H1 (cell line): ENCODE measurements at regions not wholly inside any gene's neighbourhood (a gene's known extent, or its start where the extent isn't known, plus 50 kb on each side); places are given as distances from the start of the nearest gene placed in this dataset.
"Not testable (repeated sequence)": the region's sequence is repeated elsewhere in the genome, so short reads cannot be mapped to it uniquely, and the experiment has no call there.

Experiments
- CTCF ChIA-PET: fragments of 300-600 bp; sonication (Branson Sonifier 250); formaldehyde crosslinking; loops from one replicate; lab custom pipeline; 2021; ENCODE audit not compliant: partially characterized antibody; lab: Charles Lee
- POLR2A ChIA-PET: fragments of 300-600 bp; sonication (Branson Sonifier 250); formaldehyde crosslinking; loops from one replicate; lab custom pipeline; 2021; ENCODE audit warnings: inconsistent platforms; ENCODE audit not compliant: partially characterized antibody; lab: Charles Lee
- DNase-seq, 2 experiments: peaks; one replicate each; pipeline versions ENCODE4 v3.0.0 to v3.0.0-alpha.2; 2010 to 2022; ENCODE audit warnings: low spot score in 2 of 2, low read depth in 1 of 2, mixed read lengths in 1 of 2
- FAIRE-seq: peaks from 2 replicates; lab custom pipeline; 2011; peaks lifted over from hg19 to GRCh38; lab: Jason Lieb, UNC
- H2AFZ ChIP-seq: 2 replicates; pipeline ENCODE4 v1.8.1; 2012; ENCODE audit warnings: low read length, inconsistent platforms
- H2AK5ac ChIP-seq: 2 replicates; pipeline ENCODE4 v1.6.1; 2013; ENCODE audit warnings: low read depth, low read length
- H2BK120ac ChIP-seq: replicated peaks from 2 replicates; pipeline ENCODE3; 2013; ENCODE audit warnings: low read depth, low read length, inconsistent platforms
- H2BK12ac ChIP-seq: 2 replicates; pipeline ENCODE4 v1.6.1; 2013; ENCODE audit warnings: low read depth, low read length
- H2BK15ac ChIP-seq: 2 replicates; pipeline ENCODE4 v1.6.1; 2013; ENCODE audit warnings: low read length
- H2BK20ac ChIP-seq: 2 replicates; pipeline ENCODE4 v1.6.1; 2013; ENCODE audit warnings: low read length
- H2BK5ac ChIP-seq: 2 replicates; pipeline ENCODE4 v1.6.1; 2013; ENCODE audit warnings: low read depth, low read length
- H3K14ac ChIP-seq: 2 replicates; pipeline ENCODE4 v1.6.1; 2013; ENCODE audit warnings: inconsistent platforms; ENCODE audit not compliant: insufficient read length
- H3K18ac ChIP-seq: 2 replicates; pipeline ENCODE4 v1.6.1; 2013; ENCODE audit warnings: low read length; ENCODE audit errors: extremely low read depth
- H3K23ac ChIP-seq: 2 replicates; pipeline ENCODE4 v1.6.1; 2013; ENCODE audit warnings: inconsistent platforms; ENCODE audit not compliant: insufficient read length
- H3K23me2 ChIP-seq: 2 replicates; pipeline ENCODE4 v1.6.1; 2013; ENCODE audit warnings: low read depth, low read length
- H3K27ac ChIP-seq: 2 replicates; pipeline ENCODE4 v1.6.1; 2011; ENCODE audit warnings: low read depth, low read length, inconsistent platforms
- H3K27me3 ChIP-seq, 4 experiments: replicated peaks in 1 of 4; 1 replicate in 1 of 4; 2 replicates in 3 of 4; pipeline versions ENCODE4 v1.6.1 to v1.8.1; 2011 to 2013; ENCODE audit warnings: low read length in 3 of 4, mild to moderate bottlenecking in 3 of 4, inconsistent platforms in 2 of 4, mixed read lengths in 2 of 4, moderate library complexity in 1 of 4; ENCODE audit not compliant: control insufficient read depth in 3 of 4, insufficient read depth in 3 of 4; ENCODE audit errors: extremely low read depth in 1 of 4
- H3K36me3 ChIP-seq, 4 experiments: 2 replicates each; pipeline versions ENCODE4 v1.6.1 to v1.8.1; 2011 to 2013; ENCODE audit warnings: mild to moderate bottlenecking in 4 of 4, low read length in 3 of 4, moderate library complexity in 2 of 4, control low read depth in 1 of 4, inconsistent platforms in 1 of 4; ENCODE audit not compliant: insufficient read depth in 4 of 4, control insufficient read depth in 2 of 4
- H3K4ac ChIP-seq: replicated peaks from 2 replicates; pipeline ENCODE3; 2013; ENCODE audit warnings: low read length, low read depth, mixed read lengths, inconsistent platforms; ENCODE audit not compliant: insufficient read length
- H3K4me1 ChIP-seq, 4 experiments: replicated peaks in 1 of 4; 1 replicate in 1 of 4; 2 replicates in 3 of 4; pipeline versions ENCODE4 v1.6.1 to v1.8.1; 2011 to 2013; ENCODE audit warnings: low read length in 3 of 4, inconsistent platforms in 2 of 4, mixed read lengths in 1 of 4; ENCODE audit not compliant: insufficient read depth in 4 of 4, control insufficient read depth in 3 of 4
- H3K4me2 ChIP-seq, 2 experiments: 2 replicates each; pipeline versions ENCODE4 v1.6.1 to v1.8.1; 2011 to 2013; ENCODE audit warnings: low read depth in 2 of 2, low read length in 2 of 2, control low read depth in 1 of 2, inconsistent platforms in 1 of 2, mild to moderate bottlenecking in 1 of 2; ENCODE audit not compliant: insufficient read depth in 1 of 2
- H3K4me3 ChIP-seq, 4 experiments: fragments of 200-600, 300-600 bp in 1 of 4; sonication (generic), shearing (Covaris generic), sonication (Bioruptor Twin) in 1 of 4; 2 replicates each; pipeline versions ENCODE4 v1.5.1 to v1.8.1; 2011 to 2016; ENCODE audit warnings: low read length in 4 of 4, low read depth in 3 of 4, control low read depth in 2 of 4, inconsistent platforms in 2 of 4, mild to moderate bottlenecking in 2 of 4, mixed read lengths in 1 of 4, moderate library complexity in 1 of 4; ENCODE audit not compliant: insufficient read depth in 2 of 4; ENCODE audit errors: extremely low read depth in 1 of 4
- H3K56ac ChIP-seq: replicated peaks from 2 replicates; pipeline ENCODE3; 2013; ENCODE audit warnings: low read depth, mild to moderate bottlenecking, mixed read lengths, low read length, inconsistent platforms; ENCODE audit not compliant: insufficient read length
- H3K79me1 ChIP-seq: 2 replicates; pipeline ENCODE4 v1.6.1; 2013; ENCODE audit warnings: low read depth, low read length, control low read depth
- H3K79me2 ChIP-seq, 2 experiments: 2 replicates each; pipeline versions ENCODE4 v1.6.1 to v1.8.1; 2012 to 2013; ENCODE audit warnings: low read length in 2 of 2, mild to moderate bottlenecking in 2 of 2, inconsistent platforms in 1 of 2; ENCODE audit not compliant: insufficient read depth in 2 of 2, control insufficient read depth in 1 of 2
- H3K9ac ChIP-seq, 4 experiments: replicated peaks in 1 of 4; 1 replicate in 1 of 4; 2 replicates in 3 of 4; pipeline versions ENCODE4 v1.6.1 to v1.8.1; 2011 to 2013; ENCODE audit warnings: low read depth in 3 of 4, low read length in 3 of 4, control low read depth in 2 of 4, mild to moderate bottlenecking in 2 of 4, moderate library complexity in 2 of 4, inconsistent platforms in 1 of 4; ENCODE audit errors: extremely low read depth in 1 of 4
- H3K9me3 ChIP-seq, 2 experiments: 2 replicates each; pipeline versions ENCODE4 v1.6.1 to v1.8.1; 2012 to 2013; ENCODE audit warnings: mild to moderate bottlenecking in 2 of 2, moderate library complexity in 2 of 2, control low read depth in 1 of 2, inconsistent platforms in 1 of 2, low read depth in 1 of 2, low read length in 1 of 2, mixed read lengths in 1 of 2; ENCODE audit not compliant: insufficient read depth in 2 of 2
- H4K20me1 ChIP-seq, 2 experiments: replicated peaks in 1 of 2; 2 replicates each; pipeline versions ENCODE3 to v1.8.1; 2011 to 2013; ENCODE audit warnings: inconsistent platforms in 2 of 2, low read length in 2 of 2, mild to moderate bottlenecking in 1 of 2; ENCODE audit not compliant: insufficient read depth in 2 of 2, control insufficient read depth in 1 of 2
- H4K5ac ChIP-seq: 2 replicates; pipeline ENCODE4 v1.6.1; 2013; ENCODE audit warnings: low read length, low read depth, mixed read lengths, inconsistent platforms; ENCODE audit not compliant: insufficient read length
- H4K8ac ChIP-seq: 2 replicates; pipeline ENCODE4 v1.8.0; 2013; ENCODE audit warnings: mild to moderate bottlenecking, moderate library complexity, low read length, inconsistent platforms; ENCODE audit not compliant: insufficient read depth; ENCODE audit errors: extremely low read depth
- H4K91ac ChIP-seq: replicated peaks from 2 replicates; pipeline ENCODE3; 2013; ENCODE audit warnings: low read length, mixed read lengths, inconsistent platforms; ENCODE audit not compliant: insufficient read length
- WGBS, 2 experiments: shearing (Covaris generic) in 1 of 2; methylation state at CpG; one replicate each; pipeline versions ENCODE4 v1.1.6 to v1.1.7; 2013 to 2015; ENCODE audit warnings: low lambda C conversion rate in 2 of 2, mixed read lengths in 2 of 2, inconsistent platforms in 1 of 2, low coverage in 1 of 2, missing lambda C conversion rate in 1 of 2; ENCODE audit not compliant: insufficient replicate concordance in 2 of 2, insufficient coverage in 1 of 2, insufficient read length in 1 of 2; ENCODE audit errors: extremely low coverage in 1 of 2, missing lambda C conversion rate in 1 of 2; 5-methylcytosine and 5-hydroxymethylcytosine counted together

DNA sequence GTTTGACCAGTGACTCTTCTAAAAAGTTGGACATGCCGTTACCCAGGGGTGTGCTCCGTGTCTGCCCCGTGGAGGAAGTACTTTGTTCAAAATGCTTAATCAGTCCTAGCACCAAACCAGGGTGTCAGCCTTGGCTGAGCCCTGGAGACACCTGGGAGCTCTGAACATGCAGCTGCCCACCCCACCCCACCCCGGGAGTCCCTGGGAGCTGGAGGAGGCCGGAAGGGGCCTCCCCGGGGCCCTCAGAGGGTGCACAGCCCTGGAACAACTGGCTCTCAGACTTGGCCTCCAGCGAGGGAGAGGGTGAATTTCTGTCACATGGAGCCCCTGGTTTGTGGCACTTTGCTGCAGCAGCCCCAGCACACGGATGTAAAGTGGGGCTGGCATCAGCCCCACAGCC, 152.1 kb downstream of the LAT start:
- POLR2A ChIA-PET, FAIRE-seq: not testable (repeated sequence)

DNA sequence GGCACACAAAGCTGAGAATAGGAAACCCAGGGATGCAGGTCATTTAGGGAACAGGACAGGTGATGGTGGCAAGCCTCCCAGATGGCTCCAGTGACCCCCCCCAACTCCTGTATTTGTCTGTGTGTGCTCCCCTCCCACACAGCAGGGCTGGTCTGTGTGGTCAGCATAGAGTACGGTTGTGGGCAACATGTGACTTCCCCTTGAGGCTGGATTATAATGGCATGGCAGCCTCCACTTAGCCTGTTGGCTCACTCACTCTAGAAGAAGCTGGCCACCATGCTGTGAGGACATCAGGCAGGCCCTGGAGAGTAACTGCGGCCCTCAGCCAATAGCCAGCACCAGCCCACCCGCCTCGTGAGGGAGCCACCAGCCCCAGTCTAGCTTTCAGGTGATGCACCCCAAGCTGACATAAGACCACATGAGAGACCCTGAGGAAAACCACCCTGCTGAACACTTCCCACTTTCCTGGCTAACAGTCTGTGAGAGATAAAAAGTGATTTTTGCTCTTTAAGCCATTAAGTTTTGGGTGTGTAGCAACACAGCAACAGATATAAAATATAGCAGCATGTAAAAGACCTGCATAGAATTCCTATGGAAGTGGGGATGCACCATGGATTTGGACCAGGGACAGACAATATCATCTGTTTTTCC, 151.3 kb downstream of the LAT start:
- H3K4me1 ChIP-seq, H2BK120ac ChIP-seq, H3K9ac ChIP-seq, POLR2A ChIA-PET, H2BK12ac ChIP-seq, H3K36me3 ChIP-seq, H3K23me2 ChIP-seq, H2BK5ac ChIP-seq, FAIRE-seq, H4K91ac ChIP-seq, H2AFZ ChIP-seq, H3K4ac ChIP-seq, H2AK5ac ChIP-seq, DNase-seq, H3K27me3 ChIP-seq, H3K4me3 ChIP-seq, H2BK20ac ChIP-seq, H2BK15ac ChIP-seq, H3K9me3 ChIP-seq, H3K18ac ChIP-seq, H3K79me1 ChIP-seq, H4K5ac ChIP-seq, H4K20me1 ChIP-seq, H3K4me2 ChIP-seq, H3K27ac ChIP-seq, CTCF ChIA-PET, H3K14ac ChIP-seq, H4K8ac ChIP-seq, H3K23ac ChIP-seq, H3K56ac ChIP-seq, H3K79me2 ChIP-seq: not testable (repeated sequence)
- 82% methylated on average over 4 of the region's 4 CpGs; no CpG with 5 or more reads in 1 of the 2 experiments for WGBS, 2 experiments

More for the DNA sequence above, 152.1 kb downstream of the LAT start:
- DNase-seq, H2BK5ac ChIP-seq, H3K36me3 ChIP-seq, H3K23ac ChIP-seq, H2BK12ac ChIP-seq, H3K9ac ChIP-seq, H3K18ac ChIP-seq, H3K4ac ChIP-seq, H4K20me1 ChIP-seq, H3K9me3 ChIP-seq, H3K4me3 ChIP-seq, H4K8ac ChIP-seq, H2BK15ac ChIP-seq, H3K14ac ChIP-seq, H3K79me2 ChIP-seq, H3K27me3 ChIP-seq, H2AK5ac ChIP-seq, H3K4me2 ChIP-seq, H3K56ac ChIP-seq, H3K4me1 ChIP-seq, H3K27ac ChIP-seq, H2AFZ ChIP-seq, H3K23me2 ChIP-seq, CTCF ChIA-PET, H3K79me1 ChIP-seq, H2BK20ac ChIP-seq, H4K91ac ChIP-seq, H4K5ac ChIP-seq, H2BK120ac ChIP-seq: not testable (repeated sequence)
- WGBS, 2 experiments = 93% methylated on average over 4 of the region's 8 CpGs; no CpG with 5 or more reads in 1 of the 2 experiments
